ENCODE measurements at regions not wholly inside any gene's neighbourhood (a gene's known extent, or its start where the extent isn't known, plus 50 kb on each side); places are given as distances from the start of the nearest gene placed in this dataset.

- no peak for TF ChIP-seq CTCF (IDR thresholded peaks at IDR 0.05)
- no peak for TF ChIP-seq POLR2A (IDR thresholded peaks at IDR 0.05)
Measured at GRCh38 chr16:76197900-76198299, 79.3 kb upstream of the CNTNAP4 start.
